Lower leg skin (tissue), 3 donors: ENCODE measurements at regions not wholly inside any gene's neighbourhood (a gene's known extent, or its start where the extent isn't known, plus 50 kb on each side); places are given as distances from the start of the nearest gene placed in this dataset.

Experiments used
- CTCF ChIP-seq, 3 donors: fragments of 450-650 bp; IDR thresholded peaks; one replicate each; pipeline ENCODE4 v1.5.1; 2016; ENCODE audit warnings: antibody characterized with exemption in 3 of 3, mild to moderate bottlenecking in 3 of 3, moderate library complexity in 2 of 3
- POLR2A ChIP-seq, 2 donors: fragments of 450-650 bp; IDR thresholded peaks; one replicate each; pipeline ENCODE4 v1.6.1; 2016 to 2017; ENCODE audit warnings: antibody characterized with exemption in 2 of 2, mild to moderate bottlenecking in 1 of 2, moderate library complexity in 1 of 2

- no peak for TF ChIP-seq CTCF (IDR thresholded peaks at IDR 0.05)
- no peak for TF ChIP-seq POLR2A (IDR thresholded peaks at IDR 0.05)
These were observed 539.4 kb upstream of the ID2 start for GRCh38 chr2:8142461-8142860.
